ENCODE measurements at regions not wholly inside any gene's neighbourhood (a gene's known extent, or its start where the extent isn't known, plus 50 kb on each side); places are given as distances from the start of the nearest gene placed in this dataset.
"Not testable (repeated sequence)": the region's sequence is repeated elsewhere in the genome, so short reads cannot be mapped to it uniquely, and the experiment has no call there.

DNA sequence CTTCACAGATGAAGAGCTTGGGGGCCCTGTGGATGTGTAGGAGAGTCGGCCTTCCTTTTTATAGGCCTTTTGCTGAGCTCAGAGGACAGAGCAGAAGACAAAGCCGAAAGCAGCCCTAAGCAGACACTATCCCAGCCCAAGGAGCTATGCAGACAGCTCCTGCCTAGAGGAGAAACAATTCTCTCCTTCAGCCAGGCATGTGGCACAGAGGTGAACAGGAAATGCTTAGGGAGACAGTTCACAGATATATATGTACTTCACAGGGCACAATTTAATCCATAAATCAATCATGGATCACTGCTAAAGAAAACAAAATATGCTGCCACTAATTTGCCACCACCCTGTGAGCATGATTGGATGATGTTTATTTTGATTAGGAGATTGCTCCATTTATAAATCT is 164.5 kb upstream of the PLGLB2 start:
- DNase-seq, result not testable (repeated sequence)

DNA sequence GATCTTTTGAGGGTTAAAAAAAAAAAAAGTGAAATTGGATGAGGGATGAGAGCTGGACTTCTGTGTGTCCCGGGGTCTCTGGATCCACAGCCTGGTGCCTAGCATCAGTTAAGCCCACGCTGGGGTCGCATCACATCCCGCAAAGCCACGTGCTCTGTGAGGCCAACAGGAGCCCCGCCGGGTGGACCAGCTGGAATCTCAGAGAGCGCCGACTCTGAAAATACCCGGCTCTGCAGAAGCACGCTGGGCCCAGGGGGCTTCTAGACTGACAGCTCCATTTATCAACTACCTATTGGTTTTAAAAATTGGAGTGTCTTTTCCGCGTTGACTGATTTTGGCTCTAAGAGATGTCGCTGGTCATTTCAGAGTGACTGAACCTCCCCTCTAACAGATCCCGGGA is 164.1 kb upstream of the PLGLB2 start:
- DNase-seq, result not testable (repeated sequence)

DNA sequence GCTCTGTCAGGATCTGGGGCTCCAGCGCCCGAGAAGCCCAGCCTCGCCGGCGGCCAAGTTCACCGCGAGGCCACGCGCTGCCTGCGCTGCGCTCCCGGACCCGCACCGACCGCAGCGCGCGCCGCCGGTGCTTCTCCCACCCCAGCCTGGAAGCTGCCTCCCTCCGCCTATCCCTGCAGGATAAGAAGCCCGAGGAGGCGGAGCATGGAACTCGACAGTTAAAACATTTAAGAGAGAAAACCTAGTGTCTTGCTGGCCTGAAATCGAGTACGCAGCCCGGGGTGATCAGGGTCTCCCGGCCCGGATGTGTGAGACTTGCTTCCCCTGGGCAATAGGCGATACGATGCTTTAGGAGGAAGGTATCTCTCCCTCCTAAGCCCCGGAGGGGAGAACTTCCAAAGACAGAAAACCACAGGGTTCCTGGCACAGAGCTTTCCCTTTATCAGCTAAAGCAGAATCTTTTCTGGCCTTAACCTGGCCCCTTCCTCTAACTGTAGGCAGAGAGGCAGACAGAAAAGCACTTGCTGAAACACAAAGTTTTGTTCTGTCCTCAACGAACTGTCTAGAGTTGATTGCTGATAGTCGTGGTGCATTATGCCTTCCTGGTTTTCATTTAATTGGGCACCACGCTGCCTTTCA is 163.5 kb upstream of the PLGLB2 start:
- not testable (repeated sequence) for DNase-seq

DNA sequence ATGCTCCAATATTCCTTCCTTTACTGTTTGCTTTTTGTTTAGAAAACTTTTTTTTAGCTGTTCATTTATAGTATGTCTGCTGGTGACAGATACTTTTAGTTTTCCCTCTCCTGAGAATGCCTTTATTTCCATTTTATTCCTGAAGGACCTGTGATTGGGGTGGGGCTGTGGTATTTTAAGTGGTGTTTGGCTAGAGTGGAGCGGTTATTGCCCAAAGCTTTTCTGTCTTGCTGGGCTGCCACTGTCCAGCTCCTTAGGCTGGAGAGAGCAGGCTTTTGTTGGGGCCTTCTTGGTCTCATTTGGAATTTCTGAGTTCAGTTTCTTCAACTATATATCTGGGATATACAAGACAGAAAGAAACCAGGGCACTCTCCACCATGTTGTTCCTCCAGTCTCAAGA is 160.0 kb upstream of the PLGLB2 start:
- DNase-seq, result not testable (repeated sequence)

DNA sequence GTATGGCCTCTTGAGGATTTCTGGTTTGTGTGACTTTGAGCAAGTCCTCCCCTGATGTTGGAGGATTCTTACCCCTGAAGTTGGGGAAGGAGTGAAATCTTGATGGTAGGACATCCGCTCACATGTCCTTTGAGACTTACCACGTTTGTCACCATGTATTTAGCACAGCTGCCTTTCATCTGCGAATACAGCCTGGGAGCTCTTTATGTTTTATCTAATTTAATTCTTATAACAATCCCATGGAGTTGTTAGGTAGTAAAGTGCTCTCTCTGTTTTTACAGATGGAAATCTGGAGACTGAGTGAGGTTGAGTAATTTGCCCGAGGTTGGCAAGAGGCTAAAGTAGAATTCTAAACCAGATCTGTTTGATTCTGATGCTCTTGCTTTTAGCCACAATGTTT is 154.9 kb upstream of the PLGLB2 start:
- not testable (repeated sequence) for DNase-seq

DNA sequence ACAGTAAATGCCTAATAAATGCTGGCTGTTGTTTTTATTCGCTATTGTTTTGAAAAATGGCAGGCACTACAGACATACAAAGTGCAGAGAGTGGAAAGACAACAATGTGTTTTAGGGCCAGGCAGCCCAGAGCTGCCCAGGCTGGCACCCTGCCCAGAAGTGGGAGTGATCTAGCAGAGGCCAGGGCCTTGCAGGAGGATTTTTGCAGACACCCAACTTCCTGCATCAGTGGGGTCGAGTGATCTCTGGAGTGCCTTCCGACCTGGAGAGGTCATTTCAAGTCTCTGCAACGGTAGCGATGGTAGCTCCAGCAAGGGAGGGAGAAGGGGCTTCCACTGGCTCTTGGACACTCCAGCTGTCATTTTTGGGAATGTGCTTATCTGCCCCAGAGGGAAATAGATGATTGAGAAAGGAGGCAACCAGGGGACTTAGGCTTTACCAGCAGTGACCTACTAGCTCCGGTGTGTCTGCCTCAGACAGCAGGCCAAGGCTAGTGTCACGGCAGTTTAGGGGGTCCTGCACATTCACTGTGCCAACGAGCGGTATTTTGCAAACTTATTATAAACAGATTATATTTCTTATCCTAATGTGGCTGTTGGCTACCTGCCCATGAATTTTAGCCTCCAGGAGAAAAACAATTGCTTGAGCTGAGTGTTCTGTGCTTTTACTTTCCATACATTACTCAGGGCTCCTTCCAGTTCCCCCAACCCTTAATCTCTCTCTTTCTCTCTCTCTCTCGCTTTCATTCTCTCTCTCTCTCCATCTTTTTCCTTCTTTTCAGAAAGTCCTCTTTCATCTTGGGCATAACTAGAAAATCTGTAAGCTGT is 153.9 kb upstream of the PLGLB2 start:
- peak in 1 of 2 donors; percentile 8 for DNase-seq

DNA sequence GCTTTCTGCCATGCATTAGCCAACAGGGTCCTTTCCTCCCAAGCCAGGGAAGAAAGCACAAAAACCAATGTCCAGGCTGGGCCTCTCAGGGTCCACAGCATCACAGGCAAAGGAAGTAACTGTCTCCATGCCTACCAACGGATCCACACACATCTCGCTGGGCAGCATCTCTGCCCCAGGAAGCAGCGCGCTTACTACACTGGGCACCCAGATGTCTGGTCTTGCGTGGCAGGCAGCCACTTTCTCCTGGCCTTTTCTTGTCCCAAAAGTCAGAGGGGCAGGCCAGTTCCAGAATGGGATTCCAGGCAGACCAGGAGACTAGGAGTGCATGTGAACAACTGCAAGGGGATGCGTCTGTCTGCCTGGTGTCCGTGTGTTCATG is 153.3 kb upstream of the PLGLB2 start:
- not testable (repeated sequence) for DNase-seq

DNA sequence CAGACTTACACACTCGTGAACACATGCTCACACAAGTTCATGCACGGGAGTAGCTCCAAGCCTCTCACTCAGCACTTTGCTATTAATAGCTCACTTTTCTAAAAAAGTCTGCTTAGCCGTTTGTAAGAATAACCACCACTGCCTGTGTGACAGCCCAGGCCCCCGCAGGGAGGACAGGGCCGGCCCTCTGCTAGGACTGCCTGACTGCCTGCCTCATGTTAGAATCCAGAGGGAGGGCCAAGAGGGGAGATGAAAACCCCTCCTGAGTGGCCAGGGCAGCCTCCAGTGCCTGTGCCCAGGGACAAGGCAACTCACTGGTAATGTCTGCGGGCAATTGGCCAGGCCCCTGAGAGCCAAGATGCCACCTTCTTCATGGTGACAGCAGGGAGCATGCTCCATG is 152.9 kb upstream of the PLGLB2 start:
- DNase-seq, result not testable (repeated sequence)

DNA sequence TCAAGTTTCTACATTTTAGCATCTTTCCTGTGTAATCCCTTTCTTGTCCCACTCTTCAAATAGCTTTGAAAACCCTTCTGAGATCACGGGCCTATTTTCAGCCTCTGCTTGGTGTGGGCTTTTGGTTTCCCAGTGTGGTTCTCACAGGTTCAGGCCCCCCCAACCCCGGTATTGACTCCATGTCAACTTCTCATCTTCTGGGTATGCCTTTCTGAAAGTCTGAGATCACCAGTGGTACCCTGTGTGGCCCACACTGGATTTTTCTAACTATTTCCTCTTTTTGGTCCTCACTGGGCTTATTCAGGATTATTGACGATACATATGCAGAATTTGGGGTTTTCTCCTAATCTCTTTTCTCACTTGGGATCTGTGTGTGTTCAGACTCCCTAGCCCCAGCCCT is 146.9 kb upstream of the PLGLB2 start:
- not testable (repeated sequence) for DNase-seq

DNA sequence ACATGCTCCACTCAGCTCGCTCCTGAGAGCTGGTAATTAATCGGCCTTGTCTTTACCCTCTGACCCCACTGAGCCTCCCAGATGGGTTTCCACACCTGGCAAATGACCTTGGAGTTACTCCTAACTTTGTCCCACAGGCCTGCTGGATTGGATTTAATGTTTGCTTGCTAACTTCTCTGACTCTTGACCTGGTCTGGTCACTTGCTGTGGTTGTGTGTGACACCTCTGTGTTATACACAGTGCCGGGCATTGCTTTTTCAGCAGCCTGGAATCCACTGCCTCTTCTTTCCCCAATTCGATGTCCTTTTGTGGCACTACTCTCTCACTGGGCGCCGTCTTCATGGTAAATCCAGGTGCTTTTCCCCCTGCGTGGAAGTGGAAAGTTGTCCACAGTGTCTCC is 145.8 kb upstream of the PLGLB2 start:
- DNase-seq, result not testable (repeated sequence)

DNA sequence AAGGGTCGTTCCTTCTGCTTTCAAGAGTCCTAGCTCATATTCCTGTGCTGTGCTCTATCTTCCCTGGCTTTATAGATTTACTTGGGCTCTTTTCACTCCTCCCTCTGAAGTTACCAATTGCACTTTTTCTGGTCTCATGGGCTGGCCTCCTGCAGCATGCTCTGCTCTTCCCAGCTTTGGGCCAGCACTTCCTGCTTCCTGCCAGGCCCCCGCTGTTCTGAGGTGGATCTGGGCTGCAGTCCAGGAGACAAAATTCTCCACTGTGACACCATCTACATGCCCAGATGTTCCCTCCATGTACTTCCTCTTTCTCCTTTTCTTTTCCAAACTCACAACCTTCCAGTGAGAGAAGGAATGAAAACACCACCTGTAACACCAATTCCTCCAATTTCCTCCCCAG is 145.2 kb upstream of the PLGLB2 start:
- not testable (repeated sequence) for DNase-seq

DNA sequence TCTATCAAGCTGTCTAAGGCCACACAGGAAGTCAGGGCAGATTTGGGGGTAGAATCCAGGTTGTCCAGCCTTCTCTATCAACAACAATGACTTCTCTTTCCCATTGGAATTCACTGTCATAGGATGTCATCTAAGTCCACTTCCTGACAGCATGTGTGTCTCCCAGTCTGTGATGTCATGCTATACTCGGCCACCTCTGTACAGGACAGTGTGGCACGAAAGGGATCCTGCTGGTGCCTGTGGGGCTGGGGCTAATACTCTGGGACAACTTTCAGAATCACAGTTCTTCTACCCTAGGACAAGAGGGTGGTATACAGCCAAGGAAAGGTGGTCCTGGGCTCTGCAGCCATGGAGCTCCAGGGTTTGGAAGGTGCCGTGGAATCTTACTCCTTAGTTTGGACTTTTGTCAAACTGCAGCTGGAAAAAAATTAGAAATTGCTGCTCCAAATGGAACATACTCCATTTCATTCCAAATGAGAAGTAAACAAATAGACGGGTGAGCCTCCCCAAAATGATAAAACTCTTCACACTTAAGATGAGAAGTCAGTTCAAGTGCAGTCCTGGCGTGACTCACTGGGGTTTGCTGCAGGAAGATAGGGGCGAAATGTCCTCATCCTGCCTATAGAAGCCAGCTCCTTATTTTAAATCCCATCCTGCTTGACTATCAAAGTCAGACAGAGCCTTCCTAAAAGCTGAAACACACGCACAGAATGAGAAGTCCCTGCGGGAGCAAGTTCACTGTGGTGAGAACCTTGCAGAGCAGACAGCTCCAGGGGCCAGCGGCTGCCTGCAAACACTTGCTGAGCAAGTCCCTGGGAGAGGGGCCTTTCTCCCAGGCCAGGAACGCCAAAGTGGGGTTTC is 144.2 kb upstream of the PLGLB2 start:
- DNase-seq, result not testable (repeated sequence)

DNA sequence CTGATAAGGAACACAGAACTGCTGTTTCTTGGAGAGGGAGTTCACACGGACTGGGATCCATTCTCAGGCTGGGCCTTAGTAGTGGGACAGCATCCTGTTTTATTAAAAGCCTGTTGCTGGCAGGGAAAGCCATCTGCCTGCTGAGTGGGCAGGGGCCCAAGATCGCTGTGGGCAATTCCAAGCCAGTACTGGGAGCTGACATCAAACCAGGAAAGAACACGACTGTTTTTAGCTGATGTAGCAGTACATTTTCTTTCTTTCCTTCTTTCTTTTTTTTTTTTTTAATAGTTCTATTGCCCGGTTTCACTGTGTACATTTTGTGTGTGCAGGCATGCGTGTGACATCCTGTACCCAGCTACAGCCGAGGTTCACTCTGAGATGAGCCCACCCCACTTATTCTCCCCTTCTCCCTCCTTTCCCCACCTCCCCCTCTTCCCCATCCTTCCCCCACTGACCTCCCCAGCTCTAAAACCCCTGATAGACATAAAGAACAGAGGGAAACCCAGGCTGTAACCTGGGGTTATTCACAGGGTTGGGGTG is 143.5 kb upstream of the PLGLB2 start:
- not testable (repeated sequence) for DNase-seq

DNA sequence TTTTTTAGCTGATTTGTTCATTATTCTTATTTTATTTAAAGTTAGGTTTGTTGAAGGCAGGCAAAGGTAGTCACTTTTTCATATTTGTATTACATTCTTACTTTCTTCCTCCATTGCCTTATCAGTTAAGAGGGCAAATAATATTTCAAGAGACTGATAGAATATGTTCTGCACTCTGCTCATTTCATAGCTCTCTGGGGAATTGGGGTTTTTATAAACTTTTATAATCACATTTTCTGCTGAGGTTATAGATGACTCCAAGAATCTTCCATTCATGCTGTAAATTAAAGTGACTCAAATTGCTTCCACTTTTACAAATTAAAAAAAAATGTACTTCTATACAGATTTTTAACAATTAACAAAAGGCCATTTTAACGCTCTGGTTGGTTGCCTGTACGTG is 142.9 kb upstream of the PLGLB2 start:
- DNase-seq, result not testable (repeated sequence)

DNA sequence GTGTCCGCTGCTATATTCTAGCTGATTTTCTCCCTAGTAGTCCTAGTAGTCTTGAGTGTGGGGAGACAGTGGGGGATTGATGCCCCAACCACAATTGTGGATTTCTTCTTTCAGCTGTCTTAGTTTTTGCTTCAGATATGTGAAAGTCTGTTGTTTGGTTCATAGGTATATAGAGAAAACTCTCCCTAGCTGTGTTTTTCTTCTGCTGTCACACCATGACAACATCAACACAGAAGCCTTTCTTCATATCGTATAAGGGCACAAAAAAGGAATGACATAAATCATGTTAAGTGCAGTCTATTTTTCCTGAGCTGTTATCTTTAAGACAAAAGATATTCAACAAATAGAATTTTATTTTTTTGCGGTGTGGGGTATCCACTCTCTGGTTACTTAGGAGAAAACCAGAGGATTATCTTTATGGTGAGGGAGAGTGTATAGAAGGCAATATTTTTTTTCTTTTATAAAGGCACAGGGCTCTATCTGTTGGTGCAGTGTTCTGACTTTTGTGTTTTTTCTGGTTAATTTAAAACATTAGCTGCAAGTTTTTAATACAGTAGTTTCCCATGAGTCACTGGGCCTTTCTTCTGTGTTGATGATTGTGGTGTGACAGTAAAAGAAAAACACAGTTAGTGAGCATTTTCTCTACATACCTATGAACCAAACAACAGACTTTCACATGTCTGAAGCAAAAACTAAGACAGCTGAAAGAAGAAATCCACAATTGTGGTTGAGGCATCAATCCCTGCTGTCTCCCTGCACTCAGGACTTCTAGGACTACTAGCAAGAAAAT is 139.3 kb upstream of the PLGLB2 start:
- DNase-seq, result not testable (repeated sequence)

DNA sequence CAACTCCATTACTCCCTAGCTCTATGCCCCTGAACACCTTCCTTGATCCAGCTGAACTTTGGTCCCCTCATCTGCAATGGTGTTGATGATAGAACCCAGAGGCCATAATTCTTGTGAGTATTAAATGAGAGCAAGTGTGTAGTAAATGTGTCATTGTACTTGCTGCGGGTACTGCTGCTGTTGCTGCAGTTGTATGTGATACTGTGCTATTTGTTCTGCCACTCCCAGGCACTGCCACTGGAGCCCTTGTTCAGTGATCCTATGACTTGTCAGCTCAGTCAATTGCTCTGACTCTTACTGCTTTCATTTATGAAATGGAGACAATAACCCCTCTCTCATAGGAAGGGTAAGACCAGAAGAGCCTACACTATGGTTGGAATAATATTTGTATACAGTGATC is 136.9 kb upstream of the PLGLB2 start:
- DNase-seq, result not testable (repeated sequence)

DNA sequence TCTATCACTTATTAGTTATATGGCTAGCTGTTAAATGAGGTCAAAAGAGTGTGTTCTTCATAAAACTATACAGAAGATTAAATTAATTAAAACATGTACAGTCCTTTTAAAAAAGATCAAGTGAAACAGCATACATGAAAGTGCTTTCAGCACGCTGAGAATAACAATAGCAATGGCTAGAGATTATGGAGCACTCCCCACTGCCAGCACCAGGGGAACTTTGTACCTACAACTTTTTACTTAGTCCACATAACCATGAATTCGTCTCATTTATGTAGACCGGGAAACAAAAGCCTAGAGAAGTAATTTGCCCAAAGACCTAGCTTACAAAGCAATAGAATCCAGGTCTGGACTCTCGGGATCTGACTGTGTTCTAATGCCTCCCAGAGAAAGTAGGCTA is 136.5 kb upstream of the PLGLB2 start:
- DNase-seq, result not testable (repeated sequence)

DNA sequence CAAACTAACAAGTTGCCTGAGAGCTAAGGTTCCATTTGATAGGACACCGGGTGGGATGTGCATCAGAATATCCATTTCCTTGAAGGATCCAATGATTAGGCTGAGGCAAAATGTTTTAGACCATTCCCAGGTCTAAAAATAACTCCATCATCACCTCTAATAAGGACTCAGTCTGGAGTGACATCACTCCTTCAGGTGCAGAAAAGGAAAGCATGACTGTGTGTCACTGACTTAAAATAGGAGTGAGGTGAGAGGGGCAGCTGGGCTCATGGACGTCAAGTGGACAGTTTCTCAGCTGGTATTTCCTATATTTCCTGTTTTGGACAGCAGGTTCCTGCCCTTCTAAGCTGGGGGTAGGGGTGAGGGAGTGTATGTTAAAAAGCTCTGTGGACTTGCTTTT is 135.9 kb upstream of the PLGLB2 start:
- DNase-seq, result not testable (repeated sequence)

DNA sequence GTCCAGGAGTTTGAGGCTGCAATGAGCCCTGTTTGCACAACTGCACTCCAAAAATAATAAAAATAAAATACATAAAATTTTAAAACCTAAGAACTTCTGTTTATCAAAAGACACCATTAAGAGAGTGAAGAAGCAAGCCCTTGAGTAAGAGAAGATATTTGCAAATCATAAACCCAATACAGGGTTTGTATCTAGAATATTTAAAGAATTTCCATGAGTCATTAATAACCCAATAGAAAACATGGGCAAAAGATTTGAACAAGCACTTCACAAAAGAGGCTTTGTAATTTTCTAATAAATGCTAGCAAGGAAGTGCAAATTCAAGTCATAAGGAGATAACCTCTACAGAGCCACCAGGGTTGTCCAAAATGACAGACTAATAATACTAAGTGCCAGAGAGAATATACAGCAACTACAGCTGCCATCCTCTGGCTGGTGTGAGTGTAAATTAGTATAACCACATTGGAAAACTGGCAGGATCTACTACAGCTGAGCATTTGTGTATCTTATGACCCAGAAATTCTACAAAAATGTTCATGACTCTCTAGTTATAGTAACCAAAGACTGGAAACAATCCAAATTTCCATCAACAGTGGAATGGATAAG is 133.0 kb upstream of the PLGLB2 start:
- not testable (repeated sequence) for DNase-seq

DNA sequence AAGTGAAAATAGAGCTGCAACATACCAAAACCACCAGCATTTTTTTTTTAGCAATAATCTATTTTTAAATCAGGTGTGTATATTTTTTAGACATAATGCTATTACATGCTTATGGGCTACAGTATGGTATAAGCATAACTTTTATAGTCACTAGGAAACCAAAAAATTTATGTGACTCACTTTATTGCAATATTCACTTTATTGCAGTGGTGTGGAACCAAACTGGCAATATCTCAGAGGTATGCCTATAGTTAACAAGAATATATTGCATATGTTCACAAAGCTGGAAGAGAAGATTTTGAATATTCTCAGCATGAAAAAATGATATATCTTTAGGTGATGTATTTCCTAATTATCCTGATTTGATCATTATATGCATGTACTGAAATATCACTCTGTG is 128.8 kb upstream of the PLGLB2 start:
- not testable (repeated sequence) for DNase-seq

DNA sequence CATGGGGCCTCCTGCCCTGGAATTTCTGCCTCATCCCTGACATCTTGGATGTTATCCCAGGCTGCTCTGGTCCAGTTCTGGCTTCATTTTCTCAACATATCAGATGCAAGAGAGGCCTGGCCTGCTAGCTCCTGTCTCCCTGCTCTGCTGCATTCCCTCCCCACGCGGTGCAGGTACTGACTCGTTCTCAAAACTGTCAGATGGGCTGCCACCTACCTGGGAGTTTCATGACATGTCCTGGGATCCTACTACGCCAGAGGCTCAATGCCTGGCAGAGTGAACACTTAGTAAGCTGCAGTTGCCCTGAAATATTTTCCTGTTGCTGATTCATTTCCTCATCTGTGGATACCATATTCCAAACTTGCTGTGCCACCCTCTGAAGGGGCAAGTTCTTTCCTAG is 126.7 kb upstream of the PLGLB2 start:
- DNase-seq, result not testable (repeated sequence)

DNA sequence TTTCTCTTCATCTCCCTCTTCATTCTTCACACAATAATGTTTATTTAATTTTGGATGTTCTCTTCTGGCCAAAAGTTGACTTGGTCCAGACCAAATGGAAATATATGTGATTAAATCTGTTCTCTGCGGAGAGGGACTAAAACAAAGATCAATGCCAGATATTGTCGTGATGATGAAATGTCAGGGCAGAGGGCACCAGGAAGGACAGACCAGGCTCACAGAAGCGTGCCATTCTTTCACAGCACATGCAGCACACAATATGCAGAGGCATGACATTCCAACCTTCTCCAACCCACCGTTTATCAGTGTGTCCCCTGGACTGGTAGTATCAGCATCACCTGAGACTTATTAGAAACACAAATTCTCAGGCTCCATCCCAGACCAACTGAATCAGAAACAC is 125.2 kb upstream of the PLGLB2 start:
- DNase-seq, result not testable (repeated sequence)
